GM12872 (cell line): ENCODE measurements at regions not wholly inside any gene's neighbourhood (a gene's known extent, or its start where the extent isn't known, plus 50 kb on each side); places are given as distances from the start of the nearest gene placed in this dataset.

Experiments used
- CTCF ChIP-seq: IDR thresholded peaks from 3 replicates; pipeline ENCODE4 v1.5.1; 2011; ENCODE audit warnings: low read depth, mild to moderate bottlenecking, low read length, moderate library complexity; ENCODE audit not compliant: insufficient read depth

DNA sequence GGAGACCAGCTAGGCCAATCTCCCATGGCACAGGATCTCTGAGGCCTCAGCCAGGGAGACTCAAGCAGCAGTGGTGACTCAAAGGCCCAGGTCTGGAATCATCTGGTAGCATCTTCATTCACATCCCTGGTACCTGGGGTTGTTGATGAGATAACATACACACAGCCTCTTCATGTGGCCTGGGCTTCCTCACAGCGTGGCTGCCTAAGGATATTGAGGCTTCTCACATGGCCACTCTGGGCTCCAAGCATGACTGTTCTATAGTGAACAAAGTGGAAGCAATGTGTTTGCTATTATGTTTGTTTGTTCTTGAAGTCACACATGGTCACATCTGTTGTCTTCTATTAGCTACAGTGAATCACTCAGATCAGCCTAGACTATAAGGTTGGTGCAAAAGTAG lies 584.1 kb downstream of the VRK1 start:
- TF ChIP-seq CTCF: no peak

DNA sequence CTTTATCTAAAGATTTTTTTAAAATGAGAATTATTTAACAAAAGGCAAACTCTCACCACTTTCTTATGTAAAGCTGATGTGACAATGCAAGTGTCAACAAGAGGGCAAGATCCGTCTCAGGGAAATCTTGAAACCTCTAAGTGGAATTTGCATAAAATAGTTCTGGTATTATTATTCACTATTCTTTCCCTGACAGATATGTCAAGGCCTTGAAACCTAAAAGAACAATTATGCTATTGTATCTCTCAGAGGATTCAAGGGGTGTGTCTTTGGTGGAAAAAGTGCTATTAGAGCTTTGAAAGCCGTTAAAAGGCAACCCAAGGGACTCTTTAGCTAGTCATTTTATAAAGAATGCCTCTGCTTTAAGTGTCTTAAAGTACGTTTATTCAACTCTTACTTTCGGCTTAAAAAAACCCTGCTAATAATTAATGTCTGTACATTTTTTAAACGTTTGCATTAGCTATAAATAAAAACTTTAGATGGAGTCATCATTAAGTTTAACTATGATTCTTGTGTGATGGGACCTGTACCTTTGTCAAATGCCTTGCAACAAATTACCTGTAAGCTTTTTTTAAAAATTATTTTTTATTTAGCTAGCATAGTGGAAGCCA lies 585.5 kb downstream of the VRK1 start:
- TF ChIP-seq CTCF: no peak

- no peak for TF ChIP-seq CTCF
Observed at GRCh38 chr14:97385727-97386126, 588.5 kb downstream of the VRK1 start.

- no peak for TF ChIP-seq CTCF
Observed at GRCh38 chr14:97387252-97387874, 590.2 kb downstream of the VRK1 start.

DNA sequence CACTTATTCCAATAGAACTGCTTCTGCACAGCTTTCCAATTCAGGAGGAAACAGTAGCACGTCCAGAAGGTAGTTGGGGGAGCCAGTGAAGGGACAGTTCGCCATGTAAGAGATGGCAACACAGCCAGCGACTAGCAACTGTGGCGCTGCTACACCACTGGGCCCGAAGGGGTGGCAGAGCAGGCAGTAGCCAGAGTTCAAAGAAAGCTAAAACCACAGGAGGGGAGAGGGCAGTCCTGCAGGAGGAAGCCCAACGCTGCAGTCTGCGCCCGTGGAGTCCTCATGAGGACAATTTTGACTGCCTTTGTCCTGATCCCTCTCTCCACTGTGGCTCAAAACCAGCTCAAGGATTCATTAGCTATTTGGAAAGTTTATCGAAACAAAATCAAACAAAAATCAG lies 591.2 kb downstream of the VRK1 start:
- TF ChIP-seq CTCF: no peak

DNA sequence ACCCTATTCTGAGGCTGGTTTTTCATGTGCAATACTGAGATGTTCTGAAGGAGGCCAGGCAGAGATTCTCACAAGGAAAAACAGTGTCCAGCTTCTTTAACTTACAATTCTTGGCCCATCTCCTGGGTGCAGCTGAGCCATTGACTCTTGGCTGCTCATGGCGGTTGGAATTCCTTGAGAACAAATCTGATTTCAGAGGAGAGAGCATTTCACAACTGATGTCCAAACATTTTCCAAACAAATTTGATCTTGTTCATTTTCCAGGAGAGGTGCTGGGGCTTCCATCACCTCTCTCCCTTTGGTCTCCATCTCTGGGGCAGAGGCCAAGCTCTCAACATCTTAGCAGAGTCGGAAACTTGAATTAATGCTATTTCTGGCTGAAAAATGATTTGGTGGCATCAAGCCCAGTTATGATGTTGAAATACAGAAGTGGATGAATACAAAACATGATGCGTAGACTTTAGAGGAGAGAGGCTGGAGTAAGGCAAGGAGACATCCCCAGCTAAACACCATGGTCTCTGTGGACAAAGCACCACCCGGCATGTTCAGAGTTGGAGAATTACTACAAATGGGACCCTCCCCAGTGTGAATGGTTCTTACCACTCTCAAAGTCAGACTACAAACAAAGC lies 593.0 kb downstream of the VRK1 start:
- TF ChIP-seq CTCF: no peak

- no peak for TF ChIP-seq CTCF
Observed at GRCh38 chr14:97393244-97393643, 596.1 kb downstream of the VRK1 start.
